Thyroid gland (tissue), 4 donors: ENCODE measurements at regions not wholly inside any gene's neighbourhood (a gene's known extent, or its start where the extent isn't known, plus 50 kb on each side); places are given as distances from the start of the nearest gene placed in this dataset.

Source experiments
- DNase-seq, 2 donors: peaks; one replicate each; pipeline ENCODE4 v3.0.0-alpha.2; 2019
- H3K27ac ChIP-seq, 3 donors: fragments of 200-600 bp; sonication (generic); 1 replicate in 2 of 3; 2 replicates in 1 of 3; pipeline ENCODE4 v1.5.1; 2016 to 2019; ENCODE audit warnings: mild to moderate bottlenecking in 1 of 3, moderate library complexity in 1 of 3
- H3K27me3 ChIP-seq: fragments of 200-600 bp; sonication (generic); one replicate; pipeline ENCODE4 v1.5.1; 2019
- H3K36me3 ChIP-seq, 2 donors: fragments of 200-600 bp; sonication (generic); one replicate each; pipeline ENCODE4 v1.5.1; 2016 to 2019
- H3K4me1 ChIP-seq, 2 donors: fragments of 200-600 bp; sonication (generic); one replicate each; pipeline ENCODE4 v1.5.1; 2017 to 2019
- H3K4me3 ChIP-seq, 3 donors: fragments of 200-600 bp; sonication (generic); replicated peaks in 1 of 3; 1 replicate in 2 of 3; 2 replicates in 1 of 3; pipeline ENCODE4 v1.5.1; 2016; ENCODE audit warnings: mild to moderate bottlenecking in 1 of 3
- H3K9me3 ChIP-seq: fragments of 200-600 bp; sonication (generic); one replicate; pipeline ENCODE4 v1.5.1; 2017
- CTCF ChIP-seq, 6 experiments: fragments of 200-600 bp in 3 of 6; fragments of 450-650 bp in 3 of 6; sonication (generic) in 3 of 6; IDR thresholded peaks; one replicate each; pipeline ENCODE4 v1.5.1; 2016 to 2019; ENCODE audit warnings: antibody characterized with exemption in 6 of 6, mild to moderate bottlenecking in 2 of 6, inconsistent platforms in 1 of 6, moderate library complexity in 1 of 6
- POLR2A ChIP-seq, 2 donors: fragments of 450-650 bp; IDR thresholded peaks; one replicate each; pipeline ENCODE4 v1.6.1; 2017; ENCODE audit warnings: antibody characterized with exemption in 2 of 2, mild to moderate bottlenecking in 2 of 2, moderate library complexity in 1 of 2
- WGBS, 2 donors: methylation state at CpG; one replicate each; pipeline ENCODE4 v1.1.5; 2017; 5-methylcytosine and 5-hydroxymethylcytosine counted together
- intact Hi-C: fragments of 100-400 bp; cut with DNase I; formaldehyde crosslinking; loops from one replicate; pipeline ENCODE4 v1.15.1; 2023

GRCh38 chr2:222358876-222359275, 60.1 kb upstream of the PAX3 start:
- H3K9me3 ChIP-seq: no peaks in the 10 kb centered on the region
- no peak for DNase-seq
- no peaks in the 10 kb centered on the region for H3K27me3 ChIP-seq
- no peak overlapping the region for H3K4me3 ChIP-seq
- intact Hi-C loops: no loop called here
- TF ChIP-seq CTCF (IDR thresholded peaks at IDR 0.05): no peak
- TF ChIP-seq POLR2A (IDR thresholded peaks at IDR 0.05): no peak
- WGBS, 2 donors: 83 to 100% methylated on average over 1 of the region's 1 CpG
- H3K27ac ChIP-seq: no peak overlapping the region
- no peaks in the 10 kb centered on the region for H3K36me3 ChIP-seq
- peaks cover 10 to 12% of the 10 kb centered on the region in 2 donors for H3K4me1 ChIP-seq

- intact Hi-C loops: no loop called here
These were observed 61.3 kb upstream of the PAX3 start for GRCh38 chr2:222360146-222360545.

GRCh38 chr2:222360997-222361396, 62.2 kb upstream of the PAX3 start:
- Histone ChIP-seq H3K9me3 (no peaks in the 10 kb centered on the region), H3K27ac (no peak overlapping the region), H3K4me3 (no peak overlapping the region), H3K36me3 (no peaks in the 10 kb centered on the region), H3K4me1 (peaks cover 5 to 10% of the 10 kb centered on the region in 2 donors), H3K27me3 (no peaks in the 10 kb centered on the region)
- TF ChIP-seq CTCF (IDR thresholded peaks at IDR 0.05) (no peak), POLR2A (IDR thresholded peaks at IDR 0.05) (no peak)
- intact Hi-C loops: no loop called here
- 92 to 93% methylated on average over 1 of the region's 1 CpG for WGBS, 2 donors
- DNase-seq: no peak

More at GRCh38 chr2:222360146-222360545, 61.3 kb upstream of the PAX3 start:
- peaks cover 5 to 10% of the 10 kb centered on the region in 2 donors for H3K4me1 ChIP-seq
- H3K36me3 ChIP-seq: no peaks in the 10 kb centered on the region
- H3K9me3 ChIP-seq: no peaks in the 10 kb centered on the region
- WGBS, 2 donors: 89 to 95% methylated on average over 4 of the region's 4 CpGs
- no peak overlapping the region for H3K27ac ChIP-seq
- TF ChIP-seq CTCF (IDR thresholded peaks at IDR 0.05): no peak
- TF ChIP-seq POLR2A (IDR thresholded peaks at IDR 0.05): no peak
- no peaks in the 10 kb centered on the region for H3K27me3 ChIP-seq
- no peak overlapping the region for H3K4me3 ChIP-seq
- no peak for DNase-seq

- 85 to 89% methylated on average over 3 of the region's 3 CpGs for WGBS, 2 donors
- TF ChIP-seq CTCF (IDR thresholded peaks at IDR 0.05) (no peak), POLR2A (IDR thresholded peaks at IDR 0.05) (no peak)
- H3K36me3 ChIP-seq: no peaks in the 10 kb centered on the region
- no peak overlapping the region for H3K4me3 ChIP-seq
- no peaks in the 10 kb centered on the region for H3K9me3 ChIP-seq
- no peak for DNase-seq
- H3K4me1 ChIP-seq: peaks cover 5 to 10% of the 10 kb centered on the region in 2 donors
- H3K27me3 ChIP-seq: no peaks in the 10 kb centered on the region
- no peak overlapping the region for H3K27ac ChIP-seq
- intact Hi-C loops: no loop called here
These were observed 62.6 kb upstream of the SGPP2 start for GRCh38 chr2:222361787-222362186.

GRCh38 chr2:222362336-222362735, 62.0 kb upstream of the SGPP2 start:
- TF ChIP-seq CTCF (IDR thresholded peaks at IDR 0.05): no peak
- no peak for TF ChIP-seq POLR2A (IDR thresholded peaks at IDR 0.05)
- H3K9me3 ChIP-seq: no peaks in the 10 kb centered on the region
- H3K27ac ChIP-seq: no peak overlapping the region
- H3K4me3 ChIP-seq: no peak overlapping the region
- intact Hi-C loops: no loop called here
- 34 to 39% methylated on average over 2 of the region's 2 CpGs for WGBS, 2 donors
- H3K36me3 ChIP-seq: no peaks in the 10 kb centered on the region
- peaks cover 5 to 10% of the 10 kb centered on the region in 2 donors for H3K4me1 ChIP-seq
- H3K27me3 ChIP-seq: no peaks in the 10 kb centered on the region
- no peak for DNase-seq
